GM12892 (cell line): ENCODE measurements at regions not wholly inside any gene's neighbourhood (a gene's known extent, or its start where the extent isn't known, plus 50 kb on each side); places are given as distances from the start of the nearest gene placed in this dataset.

Experiments
- POLR2A ChIP-seq: IDR thresholded peaks from 2 replicates; pipeline ENCODE4 v1.6.1; 2011; ENCODE audit warnings: low read depth, low read length, control low read depth
- POLR2AphosphoS5 ChIP-seq: IDR thresholded peaks from 2 replicates; pipeline ENCODE4 v1.6.1; 2011; ENCODE audit warnings: low read depth, low read length, control low read depth
- TAF1 ChIP-seq: IDR thresholded peaks from 2 replicates; pipeline ENCODE4 v1.6.1; 2011; ENCODE audit warnings: low read depth, mild to moderate bottlenecking, control low read depth, low read length, borderline replicate concordance

GRCh38 chr17:77786740-77787505 is 171.6 kb upstream of the TNRC6C start:
- TF ChIP-seq POLR2A (no peak), TAF1 (no peak), POLR2AphosphoS5 (no peak)
